H1 (cell line): ENCODE measurements at regions not wholly inside any gene's neighbourhood (a gene's known extent, or its start where the extent isn't known, plus 50 kb on each side); places are given as distances from the start of the nearest gene placed in this dataset.
"Not testable (repeated sequence)": the region's sequence is repeated elsewhere in the genome, so short reads cannot be mapped to it uniquely, and the experiment has no call there.

Experiments used
- CTCF ChIA-PET: fragments of 300-600 bp; sonication (Branson Sonifier 250); formaldehyde crosslinking; loops from one replicate; lab custom pipeline; 2021; ENCODE audit not compliant: partially characterized antibody; lab: Charles Lee
- POLR2A ChIA-PET: fragments of 300-600 bp; sonication (Branson Sonifier 250); formaldehyde crosslinking; loops from one replicate; lab custom pipeline; 2021; ENCODE audit warnings: inconsistent platforms; ENCODE audit not compliant: partially characterized antibody; lab: Charles Lee
- DNase-seq, 2 experiments: peaks; one replicate each; pipeline versions ENCODE4 v3.0.0 to v3.0.0-alpha.2; 2010 to 2022; ENCODE audit warnings: low spot score in 2 of 2, low read depth in 1 of 2, mixed read lengths in 1 of 2
- FAIRE-seq: peaks from 2 replicates; lab custom pipeline; 2011; peaks lifted over from hg19 to GRCh38; lab: Jason Lieb, UNC
- H2AFZ ChIP-seq: 2 replicates; pipeline ENCODE4 v1.8.1; 2012; ENCODE audit warnings: low read length, inconsistent platforms
- H2AK5ac ChIP-seq: 2 replicates; pipeline ENCODE4 v1.6.1; 2013; ENCODE audit warnings: low read depth, low read length
- H2BK120ac ChIP-seq: replicated peaks from 2 replicates; pipeline ENCODE3; 2013; ENCODE audit warnings: low read depth, low read length, inconsistent platforms
- H2BK12ac ChIP-seq: 2 replicates; pipeline ENCODE4 v1.6.1; 2013; ENCODE audit warnings: low read depth, low read length
- H2BK15ac ChIP-seq: 2 replicates; pipeline ENCODE4 v1.6.1; 2013; ENCODE audit warnings: low read length
- H2BK20ac ChIP-seq: 2 replicates; pipeline ENCODE4 v1.6.1; 2013; ENCODE audit warnings: low read length
- H2BK5ac ChIP-seq: 2 replicates; pipeline ENCODE4 v1.6.1; 2013; ENCODE audit warnings: low read depth, low read length
- H3K14ac ChIP-seq: 2 replicates; pipeline ENCODE4 v1.6.1; 2013; ENCODE audit warnings: inconsistent platforms; ENCODE audit not compliant: insufficient read length
- H3K18ac ChIP-seq: 2 replicates; pipeline ENCODE4 v1.6.1; 2013; ENCODE audit warnings: low read length; ENCODE audit errors: extremely low read depth
- H3K23ac ChIP-seq: 2 replicates; pipeline ENCODE4 v1.6.1; 2013; ENCODE audit warnings: inconsistent platforms; ENCODE audit not compliant: insufficient read length
- H3K23me2 ChIP-seq: 2 replicates; pipeline ENCODE4 v1.6.1; 2013; ENCODE audit warnings: low read depth, low read length
- H3K27ac ChIP-seq: 2 replicates; pipeline ENCODE4 v1.6.1; 2011; ENCODE audit warnings: low read depth, low read length, inconsistent platforms
- H3K27me3 ChIP-seq, 4 experiments: replicated peaks in 1 of 4; 1 replicate in 1 of 4; 2 replicates in 3 of 4; pipeline versions ENCODE4 v1.6.1 to v1.8.1; 2011 to 2013; ENCODE audit warnings: low read length in 3 of 4, mild to moderate bottlenecking in 3 of 4, inconsistent platforms in 2 of 4, mixed read lengths in 2 of 4, moderate library complexity in 1 of 4; ENCODE audit not compliant: control insufficient read depth in 3 of 4, insufficient read depth in 3 of 4; ENCODE audit errors: extremely low read depth in 1 of 4
- H3K36me3 ChIP-seq, 4 experiments: 2 replicates each; pipeline versions ENCODE4 v1.6.1 to v1.8.1; 2011 to 2013; ENCODE audit warnings: mild to moderate bottlenecking in 4 of 4, low read length in 3 of 4, moderate library complexity in 2 of 4, control low read depth in 1 of 4, inconsistent platforms in 1 of 4; ENCODE audit not compliant: insufficient read depth in 4 of 4, control insufficient read depth in 2 of 4
- H3K4ac ChIP-seq: replicated peaks from 2 replicates; pipeline ENCODE3; 2013; ENCODE audit warnings: low read length, low read depth, mixed read lengths, inconsistent platforms; ENCODE audit not compliant: insufficient read length
- H3K4me1 ChIP-seq, 4 experiments: replicated peaks in 1 of 4; 1 replicate in 1 of 4; 2 replicates in 3 of 4; pipeline versions ENCODE4 v1.6.1 to v1.8.1; 2011 to 2013; ENCODE audit warnings: low read length in 3 of 4, inconsistent platforms in 2 of 4, mixed read lengths in 1 of 4; ENCODE audit not compliant: insufficient read depth in 4 of 4, control insufficient read depth in 3 of 4
- H3K4me2 ChIP-seq, 2 experiments: 2 replicates each; pipeline versions ENCODE4 v1.6.1 to v1.8.1; 2011 to 2013; ENCODE audit warnings: low read depth in 2 of 2, low read length in 2 of 2, control low read depth in 1 of 2, inconsistent platforms in 1 of 2, mild to moderate bottlenecking in 1 of 2; ENCODE audit not compliant: insufficient read depth in 1 of 2
- H3K4me3 ChIP-seq, 4 experiments: fragments of 200-600, 300-600 bp in 1 of 4; sonication (generic), shearing (Covaris generic), sonication (Bioruptor Twin) in 1 of 4; 2 replicates each; pipeline versions ENCODE4 v1.5.1 to v1.8.1; 2011 to 2016; ENCODE audit warnings: low read length in 4 of 4, low read depth in 3 of 4, control low read depth in 2 of 4, inconsistent platforms in 2 of 4, mild to moderate bottlenecking in 2 of 4, mixed read lengths in 1 of 4, moderate library complexity in 1 of 4; ENCODE audit not compliant: insufficient read depth in 2 of 4; ENCODE audit errors: extremely low read depth in 1 of 4
- H3K56ac ChIP-seq: replicated peaks from 2 replicates; pipeline ENCODE3; 2013; ENCODE audit warnings: low read depth, mild to moderate bottlenecking, mixed read lengths, low read length, inconsistent platforms; ENCODE audit not compliant: insufficient read length
- H3K79me1 ChIP-seq: 2 replicates; pipeline ENCODE4 v1.6.1; 2013; ENCODE audit warnings: low read depth, low read length, control low read depth
- H3K79me2 ChIP-seq, 2 experiments: 2 replicates each; pipeline versions ENCODE4 v1.6.1 to v1.8.1; 2012 to 2013; ENCODE audit warnings: low read length in 2 of 2, mild to moderate bottlenecking in 2 of 2, inconsistent platforms in 1 of 2; ENCODE audit not compliant: insufficient read depth in 2 of 2, control insufficient read depth in 1 of 2
- H3K9ac ChIP-seq, 4 experiments: replicated peaks in 1 of 4; 1 replicate in 1 of 4; 2 replicates in 3 of 4; pipeline versions ENCODE4 v1.6.1 to v1.8.1; 2011 to 2013; ENCODE audit warnings: low read depth in 3 of 4, low read length in 3 of 4, control low read depth in 2 of 4, mild to moderate bottlenecking in 2 of 4, moderate library complexity in 2 of 4, inconsistent platforms in 1 of 4; ENCODE audit errors: extremely low read depth in 1 of 4
- H3K9me3 ChIP-seq, 2 experiments: 2 replicates each; pipeline versions ENCODE4 v1.6.1 to v1.8.1; 2012 to 2013; ENCODE audit warnings: mild to moderate bottlenecking in 2 of 2, moderate library complexity in 2 of 2, control low read depth in 1 of 2, inconsistent platforms in 1 of 2, low read depth in 1 of 2, low read length in 1 of 2, mixed read lengths in 1 of 2; ENCODE audit not compliant: insufficient read depth in 2 of 2
- H4K20me1 ChIP-seq, 2 experiments: replicated peaks in 1 of 2; 2 replicates each; pipeline versions ENCODE3 to v1.8.1; 2011 to 2013; ENCODE audit warnings: inconsistent platforms in 2 of 2, low read length in 2 of 2, mild to moderate bottlenecking in 1 of 2; ENCODE audit not compliant: insufficient read depth in 2 of 2, control insufficient read depth in 1 of 2
- H4K5ac ChIP-seq: 2 replicates; pipeline ENCODE4 v1.6.1; 2013; ENCODE audit warnings: low read length, low read depth, mixed read lengths, inconsistent platforms; ENCODE audit not compliant: insufficient read length
- H4K8ac ChIP-seq: 2 replicates; pipeline ENCODE4 v1.8.0; 2013; ENCODE audit warnings: mild to moderate bottlenecking, moderate library complexity, low read length, inconsistent platforms; ENCODE audit not compliant: insufficient read depth; ENCODE audit errors: extremely low read depth
- H4K91ac ChIP-seq: replicated peaks from 2 replicates; pipeline ENCODE3; 2013; ENCODE audit warnings: low read length, mixed read lengths, inconsistent platforms; ENCODE audit not compliant: insufficient read length
- KDM1A ChIP-seq: fragments of 200-600, 300-600 bp; sonication (generic); IDR thresholded peaks from 2 replicates; pipeline ENCODE4 v1.7.1; 2016; ENCODE audit warnings: mild to moderate bottlenecking, low read length, borderline replicate concordance
- WGBS, 2 experiments: shearing (Covaris generic) in 1 of 2; methylation state at CpG; one replicate each; pipeline versions ENCODE4 v1.1.6 to v1.1.7; 2013 to 2015; ENCODE audit warnings: low lambda C conversion rate in 2 of 2, mixed read lengths in 2 of 2, inconsistent platforms in 1 of 2, low coverage in 1 of 2, missing lambda C conversion rate in 1 of 2; ENCODE audit not compliant: insufficient replicate concordance in 2 of 2, insufficient coverage in 1 of 2, insufficient read length in 1 of 2; ENCODE audit errors: extremely low coverage in 1 of 2, missing lambda C conversion rate in 1 of 2; 5-methylcytosine and 5-hydroxymethylcytosine counted together

- CTCF ChIA-PET: not testable (repeated sequence)
These were observed 97.5 kb upstream of the GRAMD1B start for GRCh38 chr11:123332577-123332976.

More at GRCh38 chr11:123332577-123332976, 97.5 kb upstream of the GRAMD1B start:
- H4K8ac ChIP-seq, H3K4me2 ChIP-seq, H2BK20ac ChIP-seq, H2AFZ ChIP-seq, H3K27ac ChIP-seq, H4K5ac ChIP-seq, H3K4me1 ChIP-seq, DNase-seq, H3K23me2 ChIP-seq, H3K4ac ChIP-seq, H3K36me3 ChIP-seq, POLR2A ChIA-PET, H3K79me1 ChIP-seq, H4K91ac ChIP-seq, H3K27me3 ChIP-seq, H2BK12ac ChIP-seq, H3K23ac ChIP-seq, H2AK5ac ChIP-seq, H3K9ac ChIP-seq, H2BK15ac ChIP-seq, H3K18ac ChIP-seq, H3K4me3 ChIP-seq, H3K9me3 ChIP-seq, H3K79me2 ChIP-seq, H3K14ac ChIP-seq, H3K56ac ChIP-seq, H2BK5ac ChIP-seq, H4K20me1 ChIP-seq, H2BK120ac ChIP-seq: not testable (repeated sequence)
- peak; percentile 58 for FAIRE-seq
- TF ChIP-seq KDM1A: peak; percentile 48; the same call in 1 of the 2 replicates
- WGBS, 2 experiments: 88% methylated on average over 1 of the region's 1 CpG; no CpG with 5 or more reads in 1 of the 2 experiments
